Neural cell (in vitro differentiated cells): ENCODE measurements at regions not wholly inside any gene's neighbourhood (a gene's known extent, or its start where the extent isn't known, plus 50 kb on each side); places are given as distances from the start of the nearest gene placed in this dataset.
A peak's percentile ranks its signal among the peaks of the same experiment; 100 is the strongest.
"Not testable (repeated sequence)": the region's sequence is repeated elsewhere in the genome, so short reads cannot be mapped to it uniquely, and the experiment has no call there.

Experiments used
- H2AFZ ChIP-seq: fragments of 200-600, 300-800 bp; sonication (generic), shearing (Covaris generic); 2 replicates; pipeline ENCODE4 v1.6.0; 2014; ENCODE audit warnings: low read depth, mild to moderate bottlenecking, antibody characterized with exemption, low read length, moderate library complexity
- H3F3A ChIP-seq: fragments of 200-600 bp; shearing (Covaris generic); 2 replicates; pipeline ENCODE4 v1.6.1; 2016; ENCODE audit warnings: mild to moderate bottlenecking, moderate library complexity, mixed read lengths, antibody characterized with exemption, low read length; ENCODE audit not compliant: insufficient read depth, poor library complexity, severe bottlenecking
- H3K27ac ChIP-seq: fragments of 200-600, 300-800 bp; sonication (generic), shearing (Covaris generic); 2 replicates; pipeline ENCODE4 v1.5.1; 2014; ENCODE audit warnings: mild to moderate bottlenecking, low read length, moderate library complexity
- H3K27me3 ChIP-seq: fragments of 300-800, 200-600 bp; sonication (generic), shearing (Covaris generic); 2 replicates; pipeline ENCODE4 v1.6.0; 2014; ENCODE audit warnings: mild to moderate bottlenecking, low read depth, low read length, moderate library complexity; ENCODE audit not compliant: insufficient read depth
- H3K36me3 ChIP-seq: fragments of 300-800, 200-600 bp; sonication (generic), shearing (Covaris generic); 2 replicates; pipeline ENCODE4 v1.5.1; 2014; ENCODE audit warnings: mild to moderate bottlenecking, antibody characterized with exemption, low read length, moderate library complexity; ENCODE audit not compliant: insufficient read depth
- H3K4me2 ChIP-seq: fragments of 300-800, 200-600 bp; sonication (generic), shearing (Covaris generic); 2 replicates; pipeline ENCODE4 v1.6.0; 2014; ENCODE audit warnings: mild to moderate bottlenecking, low read length
- H3K4me3 ChIP-seq: fragments of 300-800, 200-600 bp; sonication (generic), shearing (Covaris generic); 2 replicates; pipeline ENCODE4 v1.5.1; 2014; ENCODE audit warnings: mild to moderate bottlenecking, low read length, moderate library complexity
- H3K79me2 ChIP-seq: fragments of 200-600 bp; shearing (Covaris generic); replicated peaks from 2 replicates; pipeline ENCODE4 v1.6.0; 2014; ENCODE audit warnings: mild to moderate bottlenecking, low read length, moderate library complexity; ENCODE audit not compliant: insufficient read depth
- H3K9ac ChIP-seq: fragments of 300-800, 200-600 bp; sonication (generic), shearing (Covaris generic); 2 replicates; pipeline ENCODE4 v1.6.1; 2016; ENCODE audit warnings: mild to moderate bottlenecking, low read length, mixed read lengths
- H3K9me2 ChIP-seq: fragments of 200-600 bp; shearing (Covaris generic); 2 replicates; pipeline ENCODE4 v1.6.1; 2016; ENCODE audit warnings: mild to moderate bottlenecking, low read length, mixed read lengths; ENCODE audit not compliant: insufficient read depth
- H3K9me3 ChIP-seq: fragments of 200-600, 300-800 bp; sonication (generic), shearing (Covaris generic); 2 replicates; pipeline ENCODE4 v1.6.1; 2016; ENCODE audit warnings: mild to moderate bottlenecking, mixed run types, low read length, moderate library complexity, mixed read lengths
- H4K20me1 ChIP-seq: fragments of 200-600 bp; shearing (Covaris generic); 2 replicates; pipeline ENCODE4 v1.6.1; 2016; ENCODE audit warnings: mild to moderate bottlenecking, mixed run types; ENCODE audit not compliant: insufficient read depth
- CTCF ChIP-seq: fragments of 450-650 bp; IDR thresholded peaks from 2 replicates; pipeline ENCODE4 v1.5.1; 2014; ENCODE audit warnings: antibody characterized with exemption, mild to moderate bottlenecking, moderate library complexity; ENCODE audit not compliant: poor library complexity, severe bottlenecking
- EP300 ChIP-seq: fragments of 450-650 bp; conservative IDR thresholded peaks from 2 replicates; pipeline ENCODE4 v1.6.1; 2014; ENCODE audit warnings: antibody characterized with exemption, mild to moderate bottlenecking, moderate library complexity; ENCODE audit not compliant: poor library complexity, severe bottlenecking
- EZH2 ChIP-seq: fragments of 200-600, 300-800 bp; shearing (Covaris generic), sonication (generic); IDR thresholded peaks from 2 replicates; pipeline ENCODE4 v1.6.1; 2014; ENCODE audit warnings: antibody characterized with exemption, low read length, borderline replicate concordance, mild to moderate bottlenecking; ENCODE audit not compliant: insufficient read depth, poor library complexity, severe bottlenecking
- MXI1 ChIP-seq: fragments of 450-650 bp; conservative IDR thresholded peaks from 2 replicates; pipeline ENCODE4 v1.6.1; 2014; ENCODE audit warnings: antibody characterized with exemption, mild to moderate bottlenecking; ENCODE audit not compliant: poor library complexity, severe bottlenecking
- POLR2AphosphoS5 ChIP-seq: IDR thresholded peaks from 2 replicates; pipeline ENCODE4 v1.6.1; 2012
- RAD21 ChIP-seq: fragments of 450-650 bp; conservative IDR thresholded peaks from 2 replicates; pipeline ENCODE4 v1.6.1; 2014; ENCODE audit warnings: antibody characterized with exemption, mild to moderate bottlenecking, moderate library complexity
- SMC3 ChIP-seq: fragments of 450-650 bp; conservative IDR thresholded peaks from 2 replicates; pipeline ENCODE4 v1.6.1; 2014; ENCODE audit warnings: antibody characterized with exemption, mild to moderate bottlenecking, moderate library complexity; ENCODE audit not compliant: poor library complexity
- TAF1 ChIP-seq: IDR thresholded peaks from 2 replicates; pipeline ENCODE4 v1.6.1; 2012; ENCODE audit warnings: low read depth
- TF ChIP-seq, protein P1 (sequence below): IDR thresholded peaks from 2 replicates; pipeline ENCODE4 v1.6.1; 2012; ENCODE audit warnings: borderline replicate concordance

GRCh38 chr10:85504641-85505040, 862.0 kb downstream of the GRID1 start:
- not testable (repeated sequence) for H3K9me3 ChIP-seq, H3K79me2 ChIP-seq, H3K27me3 ChIP-seq, H3K36me3 ChIP-seq, H4K20me1 ChIP-seq, H3K27ac ChIP-seq, H2AFZ ChIP-seq, H3F3A ChIP-seq, H3K4me3 ChIP-seq, H3K9me2 ChIP-seq, H3K4me2 ChIP-seq, H3K9ac ChIP-seq

DNA sequence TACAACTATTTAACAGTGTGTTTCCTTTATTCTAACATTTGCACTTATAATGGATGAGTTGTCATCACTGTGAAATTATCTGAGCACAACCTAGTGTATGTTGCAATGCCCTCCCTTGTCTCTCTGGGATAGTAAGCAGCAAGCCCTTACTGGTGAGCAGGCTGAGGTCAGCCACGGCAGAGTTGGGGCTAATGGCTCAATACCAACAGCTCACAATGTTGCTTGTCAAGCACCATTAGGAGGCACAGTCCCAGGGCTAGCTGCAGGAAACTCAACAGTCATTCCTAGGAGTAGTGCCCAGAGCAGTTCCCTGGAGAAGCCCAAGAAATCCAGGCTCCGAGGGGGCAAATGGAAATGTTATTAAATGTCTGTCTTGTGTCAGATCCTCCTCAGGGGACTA, 858.4 kb downstream of the GRID1 start:
- H4K20me1 ChIP-seq, result no peaks in the 10 kb centered on the region
- H3K9ac ChIP-seq, result no peak overlapping the region
- no peaks in the 10 kb centered on the region for H3F3A ChIP-seq
- no peaks in the 10 kb centered on the region for H3K27me3 ChIP-seq
- no peak overlapping the region for H2AFZ ChIP-seq
- H3K36me3 ChIP-seq, result no peaks in the 10 kb centered on the region
- H3K4me2 ChIP-seq, result no peak overlapping the region
- H3K4me3 ChIP-seq, result no peak overlapping the region
- H3K9me2 ChIP-seq, result no peaks in the 10 kb centered on the region
- TF ChIP-seq RAD21, result no peak
- no peak for TF ChIP-seq SMC3
- no peak for TF ChIP-seq CTCF
- TF ChIP-seq TAF1, result no peak
- no peak for TF ChIP-seq EP300
- TF ChIP-seq, protein P1, sequence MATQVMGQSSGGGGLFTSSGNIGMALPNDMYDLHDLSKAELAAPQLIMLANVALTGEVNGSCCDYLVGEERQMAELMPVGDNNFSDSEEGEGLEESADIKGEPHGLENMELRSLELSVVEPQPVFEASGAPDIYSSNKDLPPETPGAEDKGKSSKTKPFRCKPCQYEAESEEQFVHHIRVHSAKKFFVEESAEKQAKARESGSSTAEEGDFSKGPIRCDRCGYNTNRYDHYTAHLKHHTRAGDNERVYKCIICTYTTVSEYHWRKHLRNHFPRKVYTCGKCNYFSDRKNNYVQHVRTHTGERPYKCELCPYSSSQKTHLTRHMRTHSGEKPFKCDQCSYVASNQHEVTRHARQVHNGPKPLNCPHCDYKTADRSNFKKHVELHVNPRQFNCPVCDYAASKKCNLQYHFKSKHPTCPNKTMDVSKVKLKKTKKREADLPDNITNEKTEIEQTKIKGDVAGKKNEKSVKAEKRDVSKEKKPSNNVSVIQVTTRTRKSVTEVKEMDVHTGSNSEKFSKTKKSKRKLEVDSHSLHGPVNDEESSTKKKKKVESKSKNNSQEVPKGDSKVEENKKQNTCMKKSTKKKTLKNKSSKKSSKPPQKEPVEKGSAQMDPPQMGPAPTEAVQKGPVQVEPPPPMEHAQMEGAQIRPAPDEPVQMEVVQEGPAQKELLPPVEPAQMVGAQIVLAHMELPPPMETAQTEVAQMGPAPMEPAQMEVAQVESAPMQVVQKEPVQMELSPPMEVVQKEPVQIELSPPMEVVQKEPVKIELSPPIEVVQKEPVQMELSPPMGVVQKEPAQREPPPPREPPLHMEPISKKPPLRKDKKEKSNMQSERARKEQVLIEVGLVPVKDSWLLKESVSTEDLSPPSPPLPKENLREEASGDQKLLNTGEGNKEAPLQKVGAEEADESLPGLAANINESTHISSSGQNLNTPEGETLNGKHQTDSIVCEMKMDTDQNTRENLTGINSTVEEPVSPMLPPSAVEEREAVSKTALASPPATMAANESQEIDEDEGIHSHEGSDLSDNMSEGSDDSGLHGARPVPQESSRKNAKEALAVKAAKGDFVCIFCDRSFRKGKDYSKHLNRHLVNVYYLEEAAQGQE, result no peak
- no peak for TF ChIP-seq MXI1
- TF ChIP-seq POLR2AphosphoS5, result no peak
- no peak for TF ChIP-seq EZH2
- H3K9me3 ChIP-seq, result no peaks in the 10 kb centered on the region
- H3K79me2 ChIP-seq, result no peaks in the 10 kb centered on the region
- H3K27ac ChIP-seq, result no peak overlapping the region

DNA sequence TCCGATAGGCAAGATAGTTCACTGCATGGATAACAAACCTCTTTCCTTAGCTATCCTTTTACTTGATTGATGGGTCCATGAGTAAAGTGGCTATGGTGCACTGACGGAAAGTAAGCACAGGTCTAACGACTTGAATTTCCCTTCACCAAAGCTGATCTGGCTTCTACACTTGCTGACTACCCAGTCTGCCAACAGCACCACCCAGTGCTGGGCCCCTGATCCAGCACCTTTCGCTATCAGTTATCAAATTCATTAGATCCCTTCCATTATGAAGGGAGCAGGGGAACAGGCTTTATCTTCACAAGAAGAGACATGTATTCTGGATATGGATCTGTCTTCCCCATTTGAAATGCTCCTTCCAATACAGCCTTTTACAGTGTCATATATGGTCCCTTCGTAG, 855.9 kb downstream of the GRID1 start:
- Histone ChIP-seq H3K9ac (no peak overlapping the region), H3K27me3 (no peaks in the 10 kb centered on the region), H3K9me2 (no peaks in the 10 kb centered on the region), H3K4me2 (no peak overlapping the region), H2AFZ (no peak overlapping the region), H3K27ac (no peak overlapping the region), H3F3A (no peaks in the 10 kb centered on the region), H3K9me3 (no peaks in the 10 kb centered on the region), H4K20me1 (no peaks in the 10 kb centered on the region), H3K4me3 (no peak overlapping the region), H3K36me3 (no peaks in the 10 kb centered on the region), H3K79me2 (no peaks in the 10 kb centered on the region)
- TF ChIP-seq CTCF (peak; percentile 33), MXI1 (no peak), RAD21 (no peak)
